GM23338 (cell line): ENCODE measurements at regions not wholly inside any gene's neighbourhood (a gene's known extent, or its start where the extent isn't known, plus 50 kb on each side); places are given as distances from the start of the nearest gene placed in this dataset.
A peak's percentile ranks its signal among the peaks of the same experiment; 100 is the strongest.

Experiments
- ATAC-seq: fragments of 200-7000 bp; cut with Tn5 transposase; 3 replicates; pipeline ENCODE4 v1.9.1; 2020
- DNase-seq: peaks from one replicate; pipeline ENCODE4 v3.0.0-alpha.2; 2015; ENCODE audit warnings: low spot score
- H2AFZ ChIP-seq: fragments of 200-600 bp; sonication (generic); 2 replicates; pipeline ENCODE4 v1.8.0; 2016; ENCODE audit warnings: antibody characterized with exemption, mild to moderate bottlenecking, moderate library complexity
- H3F3A ChIP-seq: fragments of 200-600 bp; sonication (generic); replicated peaks from 2 replicates; pipeline ENCODE4 v1.8.0; 2017; ENCODE audit warnings: antibody characterized with exemption, mixed run types, low read depth
- H3K27ac ChIP-seq: fragments of 200-600 bp; sonication (generic); 2 replicates; pipeline ENCODE4 v1.6.1; 2016; ENCODE audit warnings: low read depth
- H3K27me3 ChIP-seq: fragments of 200-600 bp; sonication (generic); 2 replicates; pipeline ENCODE4 v1.8.0; 2016; ENCODE audit warnings: mild to moderate bottlenecking, mixed run types, moderate library complexity; ENCODE audit not compliant: insufficient read depth
- H3K36me3 ChIP-seq: fragments of 200-600 bp; sonication (generic); 2 replicates; pipeline ENCODE4 v1.8.0; 2016; ENCODE audit warnings: mild to moderate bottlenecking; ENCODE audit not compliant: insufficient read depth
- H3K4me1 ChIP-seq: fragments of 200-600 bp; sonication (generic); 2 replicates; pipeline ENCODE4 v1.8.0; 2016; ENCODE audit warnings: mild to moderate bottlenecking, moderate library complexity; ENCODE audit not compliant: insufficient read depth
- H3K4me2 ChIP-seq: fragments of 200-600 bp; sonication (generic); 2 replicates; pipeline ENCODE4 v1.7.1; 2017; ENCODE audit warnings: mixed run types
- H3K4me3 ChIP-seq: fragments of 200-600 bp; sonication (generic); 2 replicates; pipeline ENCODE4 v1.6.1; 2016; ENCODE audit warnings: mixed run types
- H3K79me2 ChIP-seq: fragments of 200-600 bp; sonication (generic); replicated peaks from 2 replicates; pipeline ENCODE4 v1.8.0; 2017; ENCODE audit warnings: mild to moderate bottlenecking; ENCODE audit not compliant: insufficient read depth
- H3K9me2 ChIP-seq: fragments of 200-600 bp; sonication (generic); 2 replicates; pipeline ENCODE4 v1.8.0; 2017; ENCODE audit not compliant: insufficient read depth
- H4K20me1 ChIP-seq: fragments of 200-600 bp; sonication (generic); replicated peaks from 2 replicates; pipeline ENCODE4 v1.8.0; 2017; ENCODE audit warnings: mild to moderate bottlenecking; ENCODE audit not compliant: insufficient read depth
- H3K27ac Mint-ChIP-seq: 2 replicates; pipeline ENCODE4 v1.8.0; 2020; ENCODE audit warnings: inconsistent platforms, mild to moderate bottlenecking, moderate library complexity, mixed read lengths
- H3K27me3 Mint-ChIP-seq: 3 replicates; pipeline ENCODE4 v1.8.0; 2022; ENCODE audit warnings: low read depth, mild to moderate bottlenecking, moderate library complexity, mixed read lengths, inconsistent platforms; ENCODE audit not compliant: insufficient read depth, poor library complexity
- H3K36me3 Mint-ChIP-seq: 3 replicates; pipeline ENCODE4 v1.8.0; 2021; ENCODE audit warnings: low read depth, mild to moderate bottlenecking, inconsistent platforms, moderate library complexity, mixed read lengths
- H3K4me1 Mint-ChIP-seq: 3 replicates; pipeline ENCODE4 v1.8.0; 2020; ENCODE audit warnings: mild to moderate bottlenecking, inconsistent platforms, mixed read lengths
- H3K4me3 Mint-ChIP-seq: 3 replicates; pipeline ENCODE4 v1.8.0; 2021; ENCODE audit warnings: moderate library complexity, mild to moderate bottlenecking, inconsistent platforms, mixed read lengths
- H3K9me3 Mint-ChIP-seq: 3 replicates; pipeline ENCODE4 v1.8.0; 2020; ENCODE audit warnings: moderate library complexity, mild to moderate bottlenecking, inconsistent platforms, mixed read lengths
- CREB1 ChIP-seq: fragments of 250-450 bp; sonication (Bioruptor Pico); IDR thresholded peaks from 2 replicates; pipeline ENCODE4 v1.5.0; 2020; ENCODE audit warnings: low read depth, mild to moderate bottlenecking, moderate library complexity
- CTCF ChIP-seq, 2 experiments: fragments of 200-600 bp in 1 of 2; sonication (generic) in 1 of 2; conservative IDR thresholded peaks; 2 replicates each; pipeline versions ENCODE4 v1.5.1 to v1.6.1; 2016 to 2017; ENCODE audit warnings: antibody characterized with exemption in 2 of 2, low read depth in 2 of 2, mild to moderate bottlenecking in 2 of 2, moderate library complexity in 1 of 2
- ETS1 ChIP-seq: IDR thresholded peaks from 2 replicates; pipeline ENCODE4 v1.6.1; 2016; ENCODE audit warnings: antibody characterized with exemption
- EZH2 ChIP-seq: fragments of 200-600 bp; sonication (generic); IDR thresholded peaks from one replicate; pipeline ENCODE4 v1.8.0; 2017; ENCODE audit warnings: antibody characterized with exemption, mild to moderate bottlenecking, low read depth; ENCODE audit not compliant: unreplicated experiment
- EZH2phosphoT487 ChIP-seq: fragments of 200-600 bp; sonication (generic); IDR thresholded peaks from one replicate; pipeline ENCODE4 v1.8.1; 2018; ENCODE audit warnings: antibody characterized with exemption; ENCODE audit not compliant: unreplicated experiment
- JUNB ChIP-seq: IDR thresholded peaks from one replicate; pipeline ENCODE4 v1.6.1; 2016; ENCODE audit warnings: antibody characterized with exemption; ENCODE audit not compliant: unreplicated experiment
- NANOG ChIP-seq: IDR thresholded peaks from 2 replicates; pipeline ENCODE4 v1.6.1; 2016; ENCODE audit warnings: antibody characterized with exemption, borderline replicate concordance
- POLR2AphosphoS5 ChIP-seq: IDR thresholded peaks from 2 replicates; pipeline ENCODE4 v1.6.1; 2016; ENCODE audit warnings: antibody characterized with exemption, low read depth
- REST ChIP-seq: IDR thresholded peaks from one replicate; pipeline ENCODE4 v1.6.1; 2018; ENCODE audit warnings: antibody characterized with exemption; ENCODE audit not compliant: unreplicated experiment
- STAT1 ChIP-seq: IDR thresholded peaks from one replicate; pipeline ENCODE4 v1.6.1; 2016; ENCODE audit warnings: antibody characterized with exemption; ENCODE audit not compliant: unreplicated experiment
- ZNF114 ChIP-seq: fragments of 250-450 bp; sonication (Bioruptor Pico); IDR thresholded peaks from 2 replicates; pipeline ENCODE4 v1.5.0; 2020; ENCODE audit warnings: mild to moderate bottlenecking, moderate library complexity
- ZNF331 ChIP-seq: fragments of 250-450 bp; sonication (Bioruptor Pico); IDR thresholded peaks from 2 replicates; pipeline ENCODE4 v1.5.0; 2020; ENCODE audit warnings: low read depth, mild to moderate bottlenecking, moderate library complexity
- ZNF462 ChIP-seq: fragments of 250-450 bp; sonication (Bioruptor Pico); IDR thresholded peaks from 2 replicates; pipeline ENCODE4 v1.5.0; 2020; ENCODE audit warnings: mild to moderate bottlenecking, moderate library complexity

- H3K27ac ChIP-seq: no peak overlapping the region
- no peaks in the 10 kb centered on the region for H3K27me3 ChIP-seq
- no peaks in the 10 kb centered on the region for H3K36me3 ChIP-seq
- H3K4me2 ChIP-seq: no peak overlapping the region
- H3K79me2 ChIP-seq: no peaks in the 10 kb centered on the region
- no peak overlapping the region for H3K4me3 ChIP-seq
- DNase-seq (no peak), ATAC-seq (no peak)
- no peak for TF ChIP-seq CREB1
- TF ChIP-seq ZNF462 (CRISPR knock-in tag): no peak
- no peak for TF ChIP-seq ETS1
- TF ChIP-seq POLR2AphosphoS5: no peak
- TF ChIP-seq REST: no peak
- no peak for TF ChIP-seq ZNF331 (CRISPR knock-in tag)
- no peak for TF ChIP-seq ZNF114
- TF ChIP-seq STAT1: no peak
- TF ChIP-seq NANOG: no peak
- no peak for TF ChIP-seq EZH2
- no peak for TF ChIP-seq EZH2phosphoT487
- TF ChIP-seq CTCF (conservative IDR thresholded peaks at IDR 0.05; ENCODE audit: low read depth in 2 of 2): no peak
- no peak for TF ChIP-seq JUNB
- no peaks in the 10 kb centered on the region for H3F3A ChIP-seq
- H4K20me1 ChIP-seq: no peaks in the 10 kb centered on the region
- Mint-ChIP-seq H3K4me3 (no peak overlapping the region), H3K27me3 (peaks cover 5% of the 10 kb centered on the region), H3K9me3 (no peaks in the 10 kb centered on the region), H3K4me1 (peaks cover 23% of the 10 kb centered on the region), H3K27ac (peak overlapping the region; percentile 21), H3K36me3 (no peaks in the 10 kb centered on the region)
- no peaks in the 10 kb centered on the region for H3K9me2 ChIP-seq
- H2AFZ ChIP-seq: no peak overlapping the region
- H3K4me1 ChIP-seq: peaks cover 11% of the 10 kb centered on the region
These were observed 650.7 kb downstream of the FAM181B start for GRCh38 chr11:82082976-82083375.
